ENCODE measurements at regions not wholly inside any gene's neighbourhood (a gene's known extent, or its start where the extent isn't known, plus 50 kb on each side); places are given as distances from the start of the nearest gene placed in this dataset.

GRCh38 chr5:3741374-3741770 lies 145.7 kb downstream of the IRX1 start:
- TF ChIP-seq CTCF (IDR thresholded peaks at IDR 0.05): no peak
- TF ChIP-seq EP300 (IDR thresholded peaks at IDR 0.05): no peak
